GM18519 (cell line): ENCODE measurements at regions not wholly inside any gene's neighbourhood (a gene's known extent, or its start where the extent isn't known, plus 50 kb on each side); places are given as distances from the start of the nearest gene placed in this dataset.

Experiments
- ATAC-seq: cut with Tn5 transposase; IDR thresholded peaks from one replicate; pipeline ENCODE4 v1.9.1; 2021; ENCODE audit warnings: mild to moderate bottlenecking, moderate library complexity; ENCODE audit not compliant: unreplicated experiment, low FRiP score

GRCh38 chr19:28815257-28815656 lies 397.7 kb downstream of the UQCRFS1 start:
- no peak for ATAC-seq

GRCh38 chr19:28794301-28794700 lies 418.6 kb downstream of the UQCRFS1 start:
- no peak for ATAC-seq

- no peak for ATAC-seq
These were observed 419.4 kb downstream of the UQCRFS1 start for GRCh38 chr19:28793391-28794168.

- ATAC-seq: no peak
These were observed 427.0 kb downstream of the UQCRFS1 start for GRCh38 chr19:28785971-28786370.

GRCh38 chr19:28764066-28764465 lies 448.9 kb downstream of the UQCRFS1 start:
- ATAC-seq: no peak

GRCh38 chr19:28746478-28746877 lies 466.5 kb downstream of the UQCRFS1 start:
- no peak for ATAC-seq

- no peak for ATAC-seq
These were observed 468.0 kb downstream of the UQCRFS1 start for GRCh38 chr19:28744943-28745342.

DNA sequence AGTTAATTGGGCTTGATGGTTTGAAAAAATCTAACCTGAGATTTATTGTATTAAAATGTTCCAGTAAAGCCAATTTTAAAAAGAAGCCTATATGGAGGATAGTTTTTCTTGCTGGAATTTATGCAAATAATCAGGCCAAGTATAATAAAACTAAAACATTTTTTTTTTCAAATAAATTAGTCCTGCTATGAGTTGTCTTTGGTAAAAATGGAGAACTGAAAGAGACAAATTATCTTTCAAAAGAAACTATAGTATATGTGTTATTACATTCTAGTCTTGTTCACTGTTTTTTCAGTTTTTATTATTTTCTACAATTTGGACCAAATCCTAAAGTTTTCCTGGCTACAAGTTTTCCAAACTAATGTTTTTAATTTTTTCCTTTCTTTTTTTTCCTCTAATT lies 468.9 kb downstream of the UQCRFS1 start:
- ATAC-seq: no peak

DNA sequence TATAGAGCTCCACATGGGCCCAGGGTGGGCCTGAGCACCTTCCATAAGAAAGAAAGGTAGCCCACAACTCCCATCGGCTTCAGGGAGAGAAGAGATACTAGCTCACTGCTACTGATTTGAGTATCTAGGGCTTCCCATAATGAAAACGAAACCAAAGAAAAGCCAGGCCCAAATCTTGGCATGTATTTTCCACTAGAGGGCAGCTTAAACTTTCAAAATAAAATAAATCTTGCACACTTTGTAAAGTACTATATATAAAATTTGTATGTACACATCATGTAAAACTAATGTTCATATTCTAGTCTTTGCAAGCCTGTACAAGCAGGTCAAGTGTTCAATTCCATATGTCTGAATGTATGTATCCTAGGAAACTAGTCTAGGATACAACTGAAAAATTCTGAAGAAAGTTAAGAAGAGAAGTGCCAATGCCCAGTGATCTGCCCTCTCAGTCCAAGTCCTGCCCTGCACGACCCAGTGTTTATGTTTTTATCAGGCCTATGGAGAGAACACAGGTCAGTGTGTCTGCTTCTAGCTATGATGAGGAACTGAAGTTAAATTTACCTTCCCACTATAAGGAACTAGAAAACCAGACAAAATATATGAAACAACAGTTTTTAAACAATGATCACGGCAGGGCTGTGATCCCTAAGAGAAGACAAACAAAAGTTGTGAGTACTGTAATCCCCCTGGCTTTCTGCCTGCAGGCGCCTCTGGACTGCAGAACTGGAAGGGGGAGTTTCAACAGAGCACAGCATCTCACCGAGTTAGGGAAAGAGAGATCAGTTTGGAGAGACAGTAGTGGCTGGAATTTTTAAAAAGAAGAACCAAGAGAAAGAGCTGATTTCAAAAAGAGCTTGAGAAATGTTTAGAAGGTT lies 475.7 kb downstream of the UQCRFS1 start:
- no peak for ATAC-seq

DNA sequence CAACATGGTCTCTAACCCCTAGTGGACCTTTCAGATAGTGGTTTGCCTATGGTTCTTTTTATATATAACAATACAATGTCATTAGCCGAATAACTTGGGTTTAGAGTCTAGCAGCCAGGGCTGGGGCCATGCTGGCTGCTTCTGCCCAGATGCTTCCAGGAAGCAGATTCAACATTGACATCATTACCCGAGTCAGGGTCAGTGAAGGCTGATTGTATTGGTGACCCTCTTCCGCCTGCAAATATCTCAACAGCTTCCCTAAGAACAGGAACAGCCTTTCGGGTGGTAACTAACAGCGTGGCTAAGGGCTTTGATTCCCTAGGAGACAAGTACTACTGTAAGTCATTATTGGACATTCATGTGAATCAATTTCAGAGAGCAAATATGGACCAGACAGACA lies 476.4 kb downstream of the UQCRFS1 start:
- ATAC-seq: no peak

GRCh38 chr19:28731577-28731976 lies 481.4 kb downstream of the UQCRFS1 start:
- ATAC-seq: no peak

DNA sequence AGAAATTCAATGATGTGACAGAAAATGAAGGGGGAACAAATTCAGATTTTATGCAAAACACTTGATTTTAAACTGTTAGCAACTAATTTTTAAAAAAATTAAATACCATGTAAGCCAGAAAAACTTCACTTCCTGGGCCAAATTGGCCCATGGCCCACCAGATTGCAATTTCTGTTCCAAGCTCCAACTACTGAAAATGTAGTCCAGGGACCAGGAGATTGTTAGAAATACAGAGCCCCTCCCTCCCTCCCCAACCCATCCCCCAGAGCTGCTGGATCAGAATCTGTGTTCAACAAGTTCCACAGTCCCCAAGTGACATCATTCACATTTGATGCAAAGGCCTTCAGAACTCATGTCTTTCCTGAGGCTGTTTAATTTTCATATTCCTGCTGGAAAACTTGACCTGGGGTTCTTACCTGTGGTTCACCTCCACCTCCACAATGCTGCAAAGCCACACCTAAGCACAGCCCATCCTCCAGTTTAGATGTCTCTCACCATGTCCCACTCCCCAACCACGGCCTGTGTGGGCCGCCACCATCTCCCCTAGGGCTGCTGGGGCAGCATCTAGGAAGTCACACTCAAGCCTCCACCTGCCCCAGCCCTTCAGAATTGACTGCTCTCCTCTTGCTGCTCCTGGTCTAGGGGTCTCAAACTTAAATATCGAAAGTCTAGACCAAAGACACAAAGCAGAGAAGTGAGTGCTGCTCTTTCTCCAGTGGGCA lies 482.0 kb downstream of the UQCRFS1 start:
- no peak for ATAC-seq

DNA sequence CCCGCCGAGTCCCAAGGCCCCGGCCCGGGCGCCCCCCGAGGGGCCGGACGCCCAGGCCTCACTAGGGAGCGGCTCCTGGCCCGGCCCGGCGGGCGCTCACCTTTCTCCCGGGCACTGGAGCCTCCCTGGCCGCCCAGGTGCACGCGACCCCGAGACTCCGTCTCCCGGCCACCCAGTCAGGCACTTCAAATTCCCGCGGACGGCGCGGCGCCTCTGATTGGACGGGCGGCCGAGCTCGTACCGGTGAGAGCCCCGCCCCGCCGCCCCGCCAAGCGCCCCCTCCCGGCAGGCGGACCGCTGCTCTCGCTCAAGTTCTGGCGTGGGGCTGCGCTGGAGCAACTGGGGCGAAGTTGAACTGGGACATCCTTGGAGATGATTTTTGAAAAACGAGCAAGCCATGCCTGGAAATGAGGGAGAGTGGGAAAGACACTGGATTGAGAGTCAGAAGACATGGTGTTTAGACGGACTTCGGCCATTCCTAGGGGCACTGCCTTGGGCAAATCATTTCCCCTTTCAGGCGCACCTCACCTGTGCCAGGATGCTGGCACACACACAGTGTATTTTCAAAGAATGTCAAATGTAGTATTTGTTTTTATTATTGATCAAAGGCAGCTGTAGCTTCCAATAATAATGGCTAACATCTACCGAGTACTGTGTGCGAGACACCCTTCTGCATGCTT lies 485.3 kb downstream of the UQCRFS1 start:
- no peak for ATAC-seq

GRCh38 chr19:28726533-28727479 lies 486.1 kb downstream of the UQCRFS1 start:
- ATAC-seq: no peak

DNA sequence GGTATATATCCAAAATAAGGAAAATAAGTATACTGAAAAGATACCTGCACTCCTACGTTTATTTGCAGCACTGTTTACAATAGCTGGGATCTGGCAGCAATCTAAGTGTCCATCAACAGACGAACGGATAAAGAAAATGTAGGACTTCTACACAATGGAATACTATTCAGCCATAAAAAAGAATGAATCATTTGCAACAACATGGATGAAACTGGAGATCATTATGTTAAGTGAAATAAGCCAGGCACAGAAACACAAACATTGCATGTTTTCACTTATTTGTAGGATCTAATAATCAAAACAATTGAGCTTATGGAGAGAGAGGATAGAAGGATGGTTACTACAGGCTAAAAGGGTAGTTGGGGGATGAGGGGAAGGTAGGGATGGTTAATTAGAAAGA lies 494.0 kb downstream of the UQCRFS1 start:
- ATAC-seq: no peak

DNA sequence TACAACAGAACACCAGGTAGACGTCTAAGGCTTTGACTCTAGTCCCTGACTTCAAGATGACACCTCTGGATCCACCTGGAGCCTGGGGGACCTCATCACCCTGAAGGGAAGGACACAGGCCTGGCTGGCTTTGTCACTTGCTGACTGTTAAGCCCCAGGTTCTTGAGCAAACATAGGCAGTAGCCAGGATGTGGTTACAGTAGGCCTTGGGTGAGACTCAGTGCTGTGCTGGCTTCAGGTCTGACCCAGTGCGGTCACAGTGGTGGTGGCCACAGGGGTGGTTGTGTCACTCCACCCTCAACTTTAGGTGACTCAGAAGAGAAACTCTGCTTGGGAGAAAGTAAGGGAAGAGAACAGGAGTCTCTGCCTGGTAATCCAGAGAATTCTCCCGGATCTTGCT lies 497.8 kb downstream of the UQCRFS1 start:
- no peak for ATAC-seq

GRCh38 chr19:28711411-28711810 lies 501.5 kb downstream of the UQCRFS1 start:
- no peak for ATAC-seq

DNA sequence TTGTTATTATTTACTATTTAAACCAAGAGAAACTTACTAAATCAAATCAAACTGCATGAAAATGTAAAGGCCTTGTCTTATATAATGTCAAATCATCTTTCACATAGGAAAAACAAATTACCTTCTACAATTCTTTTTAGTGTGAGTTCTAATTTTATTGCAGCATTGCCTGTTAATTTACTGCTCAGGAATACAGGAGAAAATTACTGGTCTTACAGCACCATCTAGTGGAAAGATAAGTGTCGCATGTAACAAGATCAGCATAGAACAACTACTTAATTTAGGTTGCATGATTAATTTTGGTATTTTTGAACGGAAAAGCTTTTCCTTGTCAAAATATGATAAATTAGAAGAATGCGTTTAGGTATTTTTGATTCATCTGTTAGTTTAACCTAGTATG lies 502.7 kb downstream of the UQCRFS1 start:
- no peak for ATAC-seq

DNA sequence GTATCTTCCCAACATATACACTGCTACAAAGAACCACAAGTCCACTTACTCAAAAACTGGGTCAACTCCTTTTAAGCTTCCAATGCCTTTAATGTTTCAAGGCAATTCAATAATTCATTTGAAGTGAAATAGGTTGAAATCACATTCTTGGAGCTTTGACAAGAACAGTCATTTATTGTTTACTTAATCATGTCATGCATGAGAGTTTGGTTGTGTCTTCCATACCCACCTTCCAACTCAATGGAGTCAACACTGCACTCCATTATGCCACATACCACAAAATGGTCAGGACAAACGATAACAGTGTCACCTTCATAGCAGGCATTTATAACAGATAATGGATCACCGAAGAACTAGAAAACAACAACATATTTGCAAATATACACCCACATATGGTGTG lies 506.3 kb downstream of the UQCRFS1 start:
- ATAC-seq: no peak
